ENCODE measurements at regions not wholly inside any gene's neighbourhood (a gene's known extent, or its start where the extent isn't known, plus 50 kb on each side); places are given as distances from the start of the nearest gene placed in this dataset.

DNA sequence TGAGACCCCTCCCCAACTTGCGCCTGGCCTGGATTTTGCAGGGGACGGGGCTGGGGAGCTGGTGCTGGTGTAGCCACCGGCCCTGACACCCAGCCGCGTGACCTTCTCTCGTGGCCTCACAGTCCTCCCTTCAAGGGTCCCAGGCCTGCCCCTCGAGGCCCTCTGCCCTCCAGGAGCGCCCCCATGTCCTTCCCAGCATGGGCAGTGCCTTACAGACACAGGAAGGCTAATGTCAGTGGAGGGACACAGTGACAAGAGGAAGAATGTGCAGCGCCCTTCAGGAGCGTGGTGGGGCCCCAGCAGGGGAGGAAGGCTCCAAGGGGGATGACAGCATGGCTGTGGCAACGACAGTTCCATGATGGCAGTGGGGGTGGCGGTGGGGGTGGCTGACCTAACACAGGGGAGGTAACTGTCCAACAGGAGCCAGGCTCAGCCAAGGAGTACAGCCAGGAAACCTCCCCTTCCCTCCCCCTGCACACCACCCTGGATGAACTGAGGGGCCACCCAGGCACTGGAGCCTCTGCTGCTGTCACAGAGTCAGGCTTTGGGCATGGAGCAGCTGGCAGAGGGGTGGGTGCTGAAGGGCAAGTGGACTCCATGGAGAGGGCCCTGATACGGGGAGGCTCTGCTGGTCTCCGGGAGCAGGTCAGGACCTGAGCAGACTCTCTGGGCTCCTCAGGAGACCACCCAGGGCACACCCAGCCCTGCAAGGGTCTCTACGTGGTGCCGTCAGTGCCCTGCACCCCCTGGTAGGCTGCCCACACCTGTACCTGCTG lies 76.0 kb upstream of the RET start:
- DNase-seq (ENCODE audit: low read depth in 3 of 3): no peak

- no peak for DNase-seq (ENCODE audit: low read depth in 3 of 3)
These were observed 75.5 kb upstream of the RET start for GRCh38 chr10:43001427-43001795.

GRCh38 chr10:43002596-43002995 lies 74.3 kb upstream of the RET start:
- DNase-seq (ENCODE audit: low read depth in 3 of 3): no peak

DNA sequence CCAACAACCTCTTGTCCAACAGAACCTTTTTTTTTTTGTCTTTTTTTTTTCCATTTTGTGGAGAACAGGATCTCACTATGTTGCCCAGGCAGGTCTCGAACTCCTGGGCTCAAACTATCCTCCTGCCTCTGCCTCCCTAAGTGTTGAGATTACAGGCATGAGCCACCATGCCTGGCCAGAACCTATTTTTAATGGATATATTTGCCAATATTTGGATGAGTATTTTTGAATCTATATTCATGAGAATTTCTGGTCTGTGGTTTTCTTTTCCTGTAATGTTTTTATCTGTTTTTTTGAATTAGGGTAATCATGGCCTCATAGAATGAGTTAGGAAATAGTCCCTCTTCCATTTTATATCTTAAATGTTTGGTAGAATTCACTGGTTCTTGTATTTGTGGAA lies 70.4 kb upstream of the RET start:
- no peak for DNase-seq (ENCODE audit: low read depth in 3 of 3)

GRCh38 chr10:43012578-43012977 lies 64.3 kb upstream of the RET start:
- no peak for DNase-seq (ENCODE audit: low read depth in 3 of 3)

GRCh38 chr10:43013065-43013464 lies 63.8 kb upstream of the RET start:
- no peak for DNase-seq (ENCODE audit: low read depth in 3 of 3)

GRCh38 chr10:43024524-43024923 lies 52.3 kb upstream of the RET start:
- DNase-seq (ENCODE audit: low read depth in 3 of 3): no peak

DNA sequence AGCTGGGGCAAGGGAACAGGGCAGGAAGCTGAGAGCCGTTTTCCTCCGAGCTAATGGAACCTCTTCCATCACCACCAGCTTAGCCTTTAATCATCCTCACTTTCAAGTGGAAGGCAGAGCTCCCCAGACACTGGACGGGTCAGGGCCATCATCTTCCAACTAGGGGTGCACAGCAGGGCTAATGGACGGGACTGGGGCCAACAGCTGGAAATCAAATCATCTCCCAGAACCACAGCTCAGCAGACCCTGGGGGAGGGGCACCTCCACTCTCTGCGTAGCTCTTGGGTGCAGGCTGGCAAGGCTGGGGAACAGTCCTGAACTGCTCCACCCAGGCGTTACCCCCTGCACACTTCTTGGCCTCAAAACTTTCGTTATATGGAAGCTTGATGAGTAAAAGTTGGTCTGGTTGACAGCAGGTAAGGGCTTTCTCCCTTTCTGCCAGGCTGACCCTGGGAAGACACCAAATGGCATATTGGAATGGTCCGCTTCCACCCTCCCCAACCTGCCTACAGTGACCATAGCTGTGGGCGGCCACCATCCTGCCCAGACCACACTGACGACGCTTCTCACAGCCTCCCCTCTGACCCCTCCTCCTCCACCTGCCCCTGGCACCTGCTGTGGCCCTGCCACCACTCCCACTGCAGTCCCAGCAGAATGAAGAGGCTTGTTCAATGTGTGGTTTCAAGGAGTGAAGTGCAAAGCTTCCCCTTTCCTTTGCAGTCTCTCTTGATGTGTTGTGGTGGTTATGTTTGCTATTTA lies 51.7 kb upstream of the RET start:
- no peak for DNase-seq (ENCODE audit: low read depth in 3 of 3)

GRCh38 chr10:43026039-43026973 lies 50.6 kb upstream of the RET start:
- DNase-seq (ENCODE audit: low read depth in 3 of 3): no peak
